OCI-LY1 (cell line): ENCODE measurements at regions not wholly inside any gene's neighbourhood (a gene's known extent, or its start where the extent isn't known, plus 50 kb on each side); places are given as distances from the start of the nearest gene placed in this dataset.

Experiments used
- CTCF ChIP-seq: fragments of 200-600 bp; sonication (generic), shearing (Covaris generic); IDR thresholded peaks from 2 replicates; pipeline ENCODE4 v1.5.1; 2017; ENCODE audit warnings: mild to moderate bottlenecking, antibody characterized with exemption, low read length, moderate library complexity, mixed read lengths
- EZH2 ChIP-seq: fragments of 200-600 bp; sonication (generic), shearing (Covaris generic); IDR thresholded peaks from 2 replicates; pipeline ENCODE4 v1.8.0; 2017; ENCODE audit warnings: borderline replicate concordance, mixed run types, mild to moderate bottlenecking, antibody characterized with exemption, low read length, moderate library complexity, mixed read lengths

GRCh38 chr4:152090543-152090942 is 329.7 kb upstream of the GATB start:
- no peak for TF ChIP-seq EZH2
- no peak for TF ChIP-seq CTCF
